AG09319 (cell line): ENCODE measurements at regions not wholly inside any gene's neighbourhood (a gene's known extent, or its start where the extent isn't known, plus 50 kb on each side); places are given as distances from the start of the nearest gene placed in this dataset.
"Not testable (repeated sequence)": the region's sequence is repeated elsewhere in the genome, so short reads cannot be mapped to it uniquely, and the experiment has no call there.

Experiments used
- DNase-seq: peaks from one replicate; pipeline ENCODE4 v3.0.0-alpha.2; 2010; ENCODE audit warnings: low read depth; ENCODE audit errors: extremely low read depth
- CTCF ChIP-seq: IDR thresholded peaks from 2 replicates; pipeline ENCODE4 v1.5.1; 2011; ENCODE audit warnings: low read depth, mild to moderate bottlenecking, inconsistent platforms, low read length, moderate library complexity

DNA sequence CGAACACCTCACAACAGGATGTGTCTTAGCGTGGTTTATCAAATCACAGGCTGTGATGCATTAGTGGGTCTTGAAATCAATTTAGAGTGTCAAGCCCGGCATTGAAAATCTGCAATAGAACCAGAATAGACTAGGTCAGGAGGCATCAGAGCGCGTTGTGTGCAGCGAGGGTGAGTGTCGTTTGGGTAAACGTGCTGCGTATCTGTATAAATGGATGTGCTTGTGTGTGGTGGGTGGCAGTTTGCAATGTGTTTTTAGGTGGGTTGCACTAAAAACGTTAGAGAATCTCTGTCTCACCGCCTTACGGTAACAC lies 121.0 kb upstream of the SULF2 start:
- no peak for TF ChIP-seq CTCF
- no peak for DNase-seq

DNA sequence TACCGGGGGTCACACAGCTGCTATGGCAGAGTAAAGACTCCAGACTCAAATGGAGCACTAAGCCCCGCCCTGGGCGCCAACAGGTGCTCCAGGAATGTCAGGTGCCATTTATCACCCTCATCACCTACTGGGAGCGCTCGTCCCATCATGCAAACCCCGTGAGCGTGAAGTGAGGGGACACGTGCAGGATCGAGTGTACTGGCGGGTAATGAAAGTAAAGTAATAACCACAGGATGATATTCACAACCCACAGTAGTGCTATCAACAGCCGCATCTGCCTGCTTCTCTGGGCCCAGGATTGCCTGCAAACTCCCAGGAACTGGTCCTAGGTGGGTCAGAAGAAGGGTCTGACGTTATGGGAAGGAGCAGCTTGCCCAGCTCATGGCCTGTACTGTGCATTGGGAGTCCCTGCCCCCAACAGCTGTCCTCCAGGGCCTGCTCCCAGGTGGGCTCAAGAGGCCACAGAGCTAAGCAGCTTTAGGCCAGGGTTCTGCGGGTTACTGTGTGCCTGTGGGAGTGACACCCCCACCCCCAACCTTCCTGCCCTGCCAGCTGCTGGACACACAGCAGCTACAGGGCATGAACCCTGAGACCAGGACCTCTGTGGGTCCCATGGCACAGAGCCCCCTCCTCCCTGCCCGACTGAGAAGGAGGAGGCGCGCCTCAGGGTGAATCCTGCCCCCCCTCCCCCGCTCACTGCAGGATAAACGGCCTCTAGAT lies 120.5 kb upstream of the SULF2 start:
- no peak for DNase-seq

GRCh38 chr20:47903009-47903408 lies 117.7 kb upstream of the SULF2 start:
- DNase-seq = not testable (repeated sequence)

More for the DNA sequence above, 120.5 kb upstream of the SULF2 start:
- no peak for TF ChIP-seq CTCF

GRCh38 chr20:47899313-47899712 lies 114.0 kb upstream of the SULF2 start:
- DNase-seq = not testable (repeated sequence)

DNA sequence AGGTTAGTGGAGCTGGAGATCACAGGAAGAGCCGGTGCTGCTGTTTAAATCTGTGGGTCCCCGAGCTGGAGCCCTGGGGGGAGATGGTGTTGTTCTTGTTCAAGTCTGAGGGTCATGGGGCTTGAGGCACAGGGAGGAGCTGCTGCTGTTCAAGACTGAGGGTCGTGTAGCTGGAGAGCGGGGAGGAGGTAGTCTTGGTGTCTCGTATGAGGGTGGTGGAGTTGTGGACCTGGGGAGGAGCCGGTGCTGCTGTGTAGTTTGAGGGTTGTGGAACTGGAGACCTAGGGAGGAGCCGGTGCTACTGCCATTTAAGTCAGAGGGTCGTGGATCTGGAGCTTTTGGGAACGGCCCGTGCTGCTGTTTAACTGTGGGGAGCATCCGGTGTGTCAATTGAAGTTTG lies 112.2 kb upstream of the SULF2 start:
- no peak for DNase-seq
- no peak for TF ChIP-seq CTCF

DNA sequence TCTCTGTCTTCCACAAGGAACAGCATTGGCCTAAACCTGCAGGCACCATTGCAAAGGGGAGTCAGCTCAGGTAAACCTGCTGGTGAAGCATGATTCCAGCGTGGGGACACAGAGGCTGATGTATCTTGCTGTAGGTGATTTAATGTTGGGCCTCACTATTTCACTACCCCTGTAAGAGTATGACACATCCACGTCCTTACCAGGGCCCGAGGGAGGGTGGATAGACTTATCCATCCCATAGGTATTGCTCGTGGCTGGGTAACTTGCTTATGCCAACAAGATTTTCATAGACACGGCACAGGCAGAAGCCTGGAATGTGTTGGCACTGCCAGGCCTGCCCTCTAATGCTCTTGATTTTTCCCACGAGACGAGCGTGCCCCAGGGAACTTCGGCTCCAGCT lies 107.4 kb upstream of the SULF2 start:
- DNase-seq = not testable (repeated sequence)

GRCh38 chr20:47890708-47891107 lies 105.4 kb upstream of the SULF2 start:
- not testable (repeated sequence) for DNase-seq

- not testable (repeated sequence) for DNase-seq
Observed at GRCh38 chr20:47889751-47890150, 104.5 kb upstream of the SULF2 start.

DNA sequence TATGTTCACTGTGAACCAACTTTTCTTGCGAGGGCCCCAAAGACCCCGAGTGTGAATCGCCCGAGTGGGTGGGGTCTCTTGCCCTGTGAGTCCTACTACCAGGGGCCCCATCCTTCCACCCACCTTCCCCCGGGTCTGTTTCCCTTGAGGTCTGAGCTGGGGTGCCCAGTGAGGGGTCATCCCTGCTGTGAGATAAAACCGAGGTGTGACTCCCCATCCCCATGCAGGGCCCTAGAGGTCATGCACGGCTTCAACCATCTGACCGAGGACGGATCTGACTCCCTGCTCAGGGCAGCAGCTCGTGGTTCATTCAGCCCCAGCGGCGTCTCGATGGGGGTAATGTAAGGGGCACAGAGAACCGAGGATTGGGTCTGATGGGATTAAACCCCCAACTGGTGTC lies 103.1 kb upstream of the SULF2 start:
- no peak for DNase-seq

More for the DNA sequence above, 103.1 kb upstream of the SULF2 start:
- TF ChIP-seq CTCF = no peak
